ENCODE measurements at regions not wholly inside any gene's neighbourhood (a gene's known extent, or its start where the extent isn't known, plus 50 kb on each side); places are given as distances from the start of the nearest gene placed in this dataset.

DNA sequence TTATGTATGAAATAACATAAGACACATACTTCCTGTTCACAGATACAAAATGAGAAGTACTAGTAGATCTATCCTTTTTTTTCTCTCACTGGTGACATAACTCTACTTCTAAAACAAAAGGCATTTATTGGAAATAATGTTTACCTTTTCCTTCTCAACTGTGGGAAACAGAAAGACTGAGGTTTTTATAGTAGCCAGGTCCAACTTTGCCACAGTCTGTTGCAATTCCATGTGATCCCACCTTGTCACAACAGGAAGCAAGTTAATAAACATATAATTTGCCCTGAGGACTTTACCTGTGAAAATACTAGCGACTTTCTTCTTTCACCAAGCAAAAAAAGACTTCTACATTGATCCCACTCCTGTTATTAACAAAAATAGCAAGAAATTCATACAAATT is 475.8 kb downstream of the PDGFC start:
- H3K9me3 ChIP-seq, result no peaks in the 10 kb centered on the region
- DNase-seq (ENCODE audit: extremely low spot score in 2 of 2), result no peak
- intact Hi-C loops (cut with DNase I), result no loop called here
- no peak overlapping the region for H3K4me3 ChIP-seq
- no peak overlapping the region for H3K27ac ChIP-seq
- TF ChIP-seq, protein P1, sequence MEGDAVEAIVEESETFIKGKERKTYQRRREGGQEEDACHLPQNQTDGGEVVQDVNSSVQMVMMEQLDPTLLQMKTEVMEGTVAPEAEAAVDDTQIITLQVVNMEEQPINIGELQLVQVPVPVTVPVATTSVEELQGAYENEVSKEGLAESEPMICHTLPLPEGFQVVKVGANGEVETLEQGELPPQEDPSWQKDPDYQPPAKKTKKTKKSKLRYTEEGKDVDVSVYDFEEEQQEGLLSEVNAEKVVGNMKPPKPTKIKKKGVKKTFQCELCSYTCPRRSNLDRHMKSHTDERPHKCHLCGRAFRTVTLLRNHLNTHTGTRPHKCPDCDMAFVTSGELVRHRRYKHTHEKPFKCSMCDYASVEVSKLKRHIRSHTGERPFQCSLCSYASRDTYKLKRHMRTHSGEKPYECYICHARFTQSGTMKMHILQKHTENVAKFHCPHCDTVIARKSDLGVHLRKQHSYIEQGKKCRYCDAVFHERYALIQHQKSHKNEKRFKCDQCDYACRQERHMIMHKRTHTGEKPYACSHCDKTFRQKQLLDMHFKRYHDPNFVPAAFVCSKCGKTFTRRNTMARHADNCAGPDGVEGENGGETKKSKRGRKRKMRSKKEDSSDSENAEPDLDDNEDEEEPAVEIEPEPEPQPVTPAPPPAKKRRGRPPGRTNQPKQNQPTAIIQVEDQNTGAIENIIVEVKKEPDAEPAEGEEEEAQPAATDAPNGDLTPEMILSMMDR (IDR thresholded peaks at IDR 0.05), result no peak
- TF ChIP-seq POLR2AphosphoS5 (IDR thresholded peaks at IDR 0.05; ENCODE audit: insufficient read depth in 1 of 2, low read depth in 1 of 2), result no peak
- TF ChIP-seq POLR2A (IDR thresholded peaks at IDR 0.05), result no peak
- H3K4me1 ChIP-seq, result peaks cover 5% of the 10 kb centered on the region
- H3K27me3 ChIP-seq, result no peaks in the 10 kb centered on the region
- no peaks in the 10 kb centered on the region for H3K36me3 ChIP-seq

DNA sequence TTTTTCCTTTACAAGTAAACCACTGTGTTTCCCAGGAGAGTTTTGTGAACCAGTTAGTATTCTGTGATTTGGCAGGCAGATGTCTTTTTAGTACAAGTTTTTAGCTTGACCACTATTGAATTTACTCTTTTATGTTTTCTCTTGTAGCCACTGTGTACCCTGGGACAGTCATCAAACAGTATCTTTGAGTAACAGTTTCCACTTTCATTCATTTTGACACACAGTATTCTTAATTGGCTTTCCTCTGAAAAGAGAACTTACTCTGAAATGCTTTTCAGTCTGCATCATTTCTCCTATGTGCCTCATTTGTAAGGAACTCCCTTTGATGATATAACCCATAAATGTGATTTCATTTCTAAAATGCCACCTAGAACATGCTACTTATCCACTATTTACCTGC is 476.5 kb downstream of the PDGFC start:
- no peak for DNase-seq (ENCODE audit: extremely low spot score in 2 of 2)
- Histone ChIP-seq H3K4me1 (peaks cover 5% of the 10 kb centered on the region), H3K4me3 (no peak overlapping the region), H3K36me3 (no peaks in the 10 kb centered on the region), H3K27me3 (no peaks in the 10 kb centered on the region), H3K27ac (no peak overlapping the region), H3K9me3 (no peaks in the 10 kb centered on the region)
- TF ChIP-seq, protein P1 (IDR thresholded peaks at IDR 0.05), result no peak
- no peak for TF ChIP-seq POLR2A (IDR thresholded peaks at IDR 0.05)
- no peak for TF ChIP-seq POLR2AphosphoS5 (IDR thresholded peaks at IDR 0.05; ENCODE audit: insufficient read depth in 1 of 2, low read depth in 1 of 2)
- intact Hi-C loops (cut with DNase I), result no loop called here

DNA sequence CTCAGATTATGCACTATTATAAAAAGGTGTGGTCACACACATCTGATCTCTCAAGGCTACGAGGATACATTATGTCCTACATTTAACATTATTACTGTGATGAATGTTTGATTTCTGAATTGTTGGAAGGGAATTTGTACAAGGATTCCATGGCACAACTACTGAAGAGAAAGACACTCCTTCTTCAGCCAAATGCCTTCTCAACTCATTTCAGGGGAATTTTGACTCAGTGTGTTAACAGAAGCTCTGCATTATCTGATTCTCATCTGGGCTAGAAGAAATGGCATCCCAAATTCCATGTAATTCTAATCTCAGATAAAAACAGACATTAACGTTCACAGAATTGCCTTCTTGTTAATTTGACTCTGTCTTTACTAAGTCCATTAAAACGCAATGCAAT is 477.7 kb downstream of the PDGFC start:
- intact Hi-C loops (cut with DNase I), result no loop called here
- Histone ChIP-seq H3K9me3 (no peaks in the 10 kb centered on the region), H3K4me1 (peaks cover 5% of the 10 kb centered on the region), H3K4me3 (no peak overlapping the region), H3K27ac (no peak overlapping the region), H3K36me3 (no peaks in the 10 kb centered on the region), H3K27me3 (no peaks in the 10 kb centered on the region)
- DNase-seq (ENCODE audit: extremely low spot score in 2 of 2), result no peak
- TF ChIP-seq POLR2AphosphoS5 (IDR thresholded peaks at IDR 0.05; ENCODE audit: insufficient read depth in 1 of 2, low read depth in 1 of 2), result no peak
- TF ChIP-seq POLR2A (IDR thresholded peaks at IDR 0.05), result no peak
- TF ChIP-seq, protein P1 (IDR thresholded peaks at IDR 0.05), result no peak

DNA sequence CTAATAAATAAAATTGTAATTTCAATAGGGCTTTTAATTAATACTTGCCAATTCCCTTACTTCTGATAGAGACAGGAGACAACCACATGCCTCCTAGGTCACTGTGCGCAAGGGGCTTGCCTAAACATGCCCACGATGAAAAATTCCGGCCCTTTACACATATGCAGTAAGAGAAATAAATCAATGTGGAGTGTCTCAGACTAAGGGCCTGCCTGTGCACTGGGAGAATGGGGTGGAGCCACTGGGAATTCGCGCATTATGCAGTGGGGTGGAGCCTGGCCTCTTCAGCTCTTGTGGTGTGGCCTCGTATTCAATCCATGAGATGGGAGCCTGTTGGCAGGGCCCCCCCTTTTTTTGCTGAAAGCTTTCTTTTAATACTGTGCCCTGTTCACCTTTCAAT is 484.5 kb downstream of the PDGFC start:
- Histone ChIP-seq H3K4me3 (no peak overlapping the region), H3K36me3 (no peaks in the 10 kb centered on the region), H3K27ac (no peak overlapping the region), H3K9me3 (no peaks in the 10 kb centered on the region), H3K27me3 (no peaks in the 10 kb centered on the region), H3K4me1 (no peaks in the 10 kb centered on the region)
- no peak for TF ChIP-seq POLR2A (IDR thresholded peaks at IDR 0.05)
- TF ChIP-seq, protein P1 (IDR thresholded peaks at IDR 0.05), result no peak
- TF ChIP-seq POLR2AphosphoS5 (IDR thresholded peaks at IDR 0.05; ENCODE audit: insufficient read depth in 1 of 2, low read depth in 1 of 2), result no peak
- DNase-seq (ENCODE audit: extremely low spot score in 2 of 2), result no peak
- intact Hi-C loops (cut with DNase I), result no loop called here

DNA sequence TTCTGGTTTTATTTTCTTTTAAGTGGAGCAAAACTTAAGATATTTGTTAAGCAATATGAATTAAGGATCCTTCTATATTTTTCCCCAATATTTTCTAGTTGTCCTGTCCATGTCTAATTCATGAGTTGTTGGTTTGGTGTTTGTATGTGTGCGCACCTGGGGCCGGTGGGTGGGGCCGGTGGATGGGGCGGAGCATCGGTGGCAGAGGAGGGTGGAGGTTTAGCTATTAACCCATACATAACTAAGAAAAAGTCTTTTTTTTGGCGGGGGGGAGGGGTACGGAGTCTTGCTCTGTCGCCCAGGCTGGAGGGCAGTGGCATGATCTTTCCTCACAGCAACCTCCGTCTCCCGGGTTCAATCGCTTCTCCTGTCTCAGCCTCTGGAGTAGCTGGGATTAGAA is 489.8 kb downstream of the PDGFC start:
- no peaks in the 10 kb centered on the region for H3K9me3 ChIP-seq
- intact Hi-C loops (cut with DNase I), result no loop called here

More for the DNA sequence above, 489.8 kb downstream of the PDGFC start:
- H3K36me3 ChIP-seq, result no peaks in the 10 kb centered on the region
- no peak for TF ChIP-seq POLR2A (IDR thresholded peaks at IDR 0.05)
- TF ChIP-seq, protein P1 (IDR thresholded peaks at IDR 0.05), result no peak
- H3K4me3 ChIP-seq, result no peak overlapping the region
- no peaks in the 10 kb centered on the region for H3K27me3 ChIP-seq
- H3K4me1 ChIP-seq, result no peaks in the 10 kb centered on the region
- no peak overlapping the region for H3K27ac ChIP-seq
- no peak for DNase-seq (ENCODE audit: extremely low spot score in 2 of 2)
